ENCODE measurements at regions not wholly inside any gene's neighbourhood (a gene's known extent, or its start where the extent isn't known, plus 50 kb on each side); places are given as distances from the start of the nearest gene placed in this dataset.
"Not testable (repeated sequence)": the region's sequence is repeated elsewhere in the genome, so short reads cannot be mapped to it uniquely, and the experiment has no call there.

DNA sequence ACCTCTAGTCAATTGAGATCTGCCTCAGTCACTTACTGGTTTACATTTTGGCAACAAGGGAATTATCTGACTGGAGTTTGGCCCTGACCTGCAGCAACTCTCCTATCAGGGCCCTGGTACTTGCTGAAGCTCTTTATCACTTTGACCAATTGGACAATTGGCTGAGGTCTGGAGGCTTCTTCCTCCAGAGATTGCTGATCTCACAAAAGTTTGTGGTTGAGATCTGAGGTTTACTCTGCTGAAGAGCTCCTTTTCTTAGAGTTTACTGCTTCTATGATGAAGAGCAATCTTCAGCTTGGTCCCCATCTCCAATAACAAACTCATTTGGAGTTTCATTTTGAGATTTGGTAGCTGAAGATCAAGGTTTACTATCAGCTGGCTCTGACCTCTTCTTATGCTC is 276.9 kb upstream of the SGCG start:
- TF ChIP-seq, protein P1, sequence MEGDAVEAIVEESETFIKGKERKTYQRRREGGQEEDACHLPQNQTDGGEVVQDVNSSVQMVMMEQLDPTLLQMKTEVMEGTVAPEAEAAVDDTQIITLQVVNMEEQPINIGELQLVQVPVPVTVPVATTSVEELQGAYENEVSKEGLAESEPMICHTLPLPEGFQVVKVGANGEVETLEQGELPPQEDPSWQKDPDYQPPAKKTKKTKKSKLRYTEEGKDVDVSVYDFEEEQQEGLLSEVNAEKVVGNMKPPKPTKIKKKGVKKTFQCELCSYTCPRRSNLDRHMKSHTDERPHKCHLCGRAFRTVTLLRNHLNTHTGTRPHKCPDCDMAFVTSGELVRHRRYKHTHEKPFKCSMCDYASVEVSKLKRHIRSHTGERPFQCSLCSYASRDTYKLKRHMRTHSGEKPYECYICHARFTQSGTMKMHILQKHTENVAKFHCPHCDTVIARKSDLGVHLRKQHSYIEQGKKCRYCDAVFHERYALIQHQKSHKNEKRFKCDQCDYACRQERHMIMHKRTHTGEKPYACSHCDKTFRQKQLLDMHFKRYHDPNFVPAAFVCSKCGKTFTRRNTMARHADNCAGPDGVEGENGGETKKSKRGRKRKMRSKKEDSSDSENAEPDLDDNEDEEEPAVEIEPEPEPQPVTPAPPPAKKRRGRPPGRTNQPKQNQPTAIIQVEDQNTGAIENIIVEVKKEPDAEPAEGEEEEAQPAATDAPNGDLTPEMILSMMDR (IDR thresholded peaks at IDR 0.05), result no peak
- H3K4me1 ChIP-seq (ENCODE audit: control insufficient read depth in 1 of 2, low read depth in 2 of 2), result no peaks in the 10 kb centered on the region
- H3K27ac ChIP-seq, result no peak overlapping the region
- DNase-seq (ENCODE audit: low spot score) (no peak), ATAC-seq (ENCODE audit: insufficient number of reproducible peaks, low FRiP score, low read depth) (no peak)
- no peaks in the 10 kb centered on the region for H3K36me3 ChIP-seq
- H3K27me3 ChIP-seq (replicated peaks; ENCODE audit: insufficient read depth), result no peaks in the 10 kb centered on the region
- no peaks in the 10 kb centered on the region for H3K9me3 ChIP-seq
- H3K4me3 ChIP-seq, result no peak overlapping the region

DNA sequence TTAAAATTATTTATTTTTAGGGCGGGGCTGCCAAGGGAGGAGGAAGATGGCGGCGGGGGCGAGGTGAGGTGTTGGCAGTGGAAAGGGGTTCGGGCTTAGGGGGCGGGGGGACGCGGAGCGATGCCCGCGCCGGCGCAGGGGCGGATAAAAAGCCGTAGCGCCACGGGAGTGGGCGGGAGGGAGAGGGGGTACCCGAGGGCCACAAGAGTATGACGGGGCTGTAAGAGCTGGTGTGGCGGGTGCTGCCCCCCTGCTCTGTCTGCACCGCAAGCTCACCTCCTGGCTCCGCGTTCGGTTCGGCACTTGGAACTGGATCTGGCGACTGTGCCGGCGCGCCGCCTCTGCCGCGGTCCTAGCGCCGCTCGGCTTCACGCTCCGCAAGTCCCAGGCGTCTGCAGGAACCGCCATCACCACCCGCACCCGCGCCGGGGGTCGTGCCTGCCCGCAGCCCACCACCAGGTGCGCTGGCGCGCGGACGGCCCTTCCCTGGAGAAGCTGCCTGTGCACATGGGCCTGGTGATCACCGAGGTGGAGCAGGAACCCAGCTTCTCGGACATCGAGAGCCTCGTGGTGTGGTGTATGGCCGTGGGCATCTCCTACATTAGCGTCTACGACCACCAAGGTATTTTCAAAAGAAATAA is 265.2 kb upstream of the SGCG start:
- H3K27ac ChIP-seq, result no peak overlapping the region
- peak; percentile 49 for ATAC-seq (ENCODE audit: insufficient number of reproducible peaks, low FRiP score, low read depth)

DNA sequence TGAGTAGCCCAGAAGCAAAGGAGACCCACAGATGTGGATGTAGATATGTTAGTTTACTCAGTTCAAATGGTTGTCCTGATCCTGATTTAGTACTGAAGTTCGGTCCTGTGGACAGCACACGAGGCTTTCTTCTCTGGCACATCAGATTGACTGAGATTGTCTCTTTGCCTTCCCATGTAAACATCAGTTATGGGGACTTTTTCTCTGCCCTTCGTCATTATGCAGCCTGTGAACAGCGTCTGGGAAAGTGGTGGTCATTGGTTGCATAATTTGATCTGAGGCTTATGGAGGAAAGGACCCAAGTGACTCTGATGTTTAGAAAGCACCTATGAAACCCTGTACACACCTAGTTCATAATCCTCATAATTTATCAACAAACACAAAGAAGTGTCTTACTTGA is 264.5 kb upstream of the SGCG start:
- H3K4me3 ChIP-seq, result peak overlapping the region; percentile 81
- ATAC-seq (ENCODE audit: insufficient number of reproducible peaks, low FRiP score, low read depth); H3K27me3 ChIP-seq (replicated peaks; ENCODE audit: insufficient read depth); H3K36me3 ChIP-seq; H3K9me3 ChIP-seq; H3K4me1 ChIP-seq (ENCODE audit: control insufficient read depth in 1 of 2, low read depth in 2 of 2); DNase-seq (ENCODE audit: low spot score); H3K27ac ChIP-seq: not testable (repeated sequence)

More for the DNA sequence above, 265.2 kb upstream of the SGCG start:
- Histone ChIP-seq H3K4me3 (peak overlapping the region; percentile 81), H3K27me3 (replicated peaks; ENCODE audit: insufficient read depth) (no peaks in the 10 kb centered on the region), H3K36me3 (no peaks in the 10 kb centered on the region), H3K4me1 (ENCODE audit: control insufficient read depth in 1 of 2, low read depth in 2 of 2) (peaks cover 0 to 7% of the 10 kb centered on the region in 2 donors), H3K9me3 (no peaks in the 10 kb centered on the region)
- no peak for DNase-seq (ENCODE audit: low spot score)
- TF ChIP-seq, protein P1 (IDR thresholded peaks at IDR 0.05), result no peak

DNA sequence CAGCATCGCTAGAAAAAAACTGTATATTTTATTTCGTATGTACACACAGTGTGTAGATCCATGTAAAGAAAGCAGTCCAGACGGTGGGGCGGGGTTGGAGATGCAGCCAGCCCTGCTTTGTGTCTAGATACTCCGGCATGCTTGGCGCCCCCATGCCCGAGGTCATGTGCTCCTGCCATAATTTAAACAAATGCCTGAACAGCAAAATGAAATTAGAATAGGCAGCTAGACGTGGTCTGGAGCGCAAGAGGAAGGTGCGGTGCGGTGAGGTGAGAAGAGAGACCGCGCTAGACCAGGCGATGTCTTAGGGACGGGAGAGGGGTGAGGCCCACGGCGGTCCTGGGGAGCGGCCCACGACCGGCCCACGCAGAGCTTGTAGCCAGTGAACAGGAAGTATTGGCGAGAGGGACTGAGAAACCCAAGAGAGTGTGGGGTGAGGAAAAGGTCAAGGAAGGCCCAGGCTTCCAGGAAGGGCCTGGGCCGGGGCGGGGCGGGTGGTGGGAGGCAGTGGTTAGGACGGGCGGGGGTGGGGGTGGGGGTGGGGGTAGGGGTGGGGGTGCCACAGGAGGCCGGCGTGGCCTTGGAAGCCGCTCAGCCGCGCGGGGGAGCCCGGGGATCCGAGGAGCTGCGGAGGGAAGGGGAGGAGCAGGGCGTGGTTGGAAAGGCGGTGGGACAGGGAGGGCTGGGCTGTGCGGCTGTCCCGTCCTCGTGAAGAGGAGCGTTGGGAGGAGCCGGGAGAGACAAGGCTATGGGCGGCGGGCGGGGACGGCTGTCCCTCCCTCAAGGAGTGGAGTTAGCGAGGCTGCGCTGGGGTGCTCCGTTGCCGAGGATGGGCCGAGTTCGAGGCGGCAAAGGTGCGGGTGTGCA is 254.7 kb upstream of the SGCG start:
- H3K4me3 ChIP-seq, result peak overlapping the region; percentile 63
- no peaks in the 10 kb centered on the region for H3K27me3 ChIP-seq (replicated peaks; ENCODE audit: insufficient read depth)
- no peaks in the 10 kb centered on the region for H3K4me1 ChIP-seq (ENCODE audit: control insufficient read depth in 1 of 2, low read depth in 2 of 2)
- DNase-seq (ENCODE audit: low spot score) (no peak), ATAC-seq (ENCODE audit: insufficient number of reproducible peaks, low FRiP score, low read depth) (no peak)
- H3K27ac ChIP-seq, result no peak overlapping the region
- TF ChIP-seq, protein P1 (IDR thresholded peaks at IDR 0.05), result no peak
- no peaks in the 10 kb centered on the region for H3K9me3 ChIP-seq
- no peaks in the 10 kb centered on the region for H3K36me3 ChIP-seq

DNA sequence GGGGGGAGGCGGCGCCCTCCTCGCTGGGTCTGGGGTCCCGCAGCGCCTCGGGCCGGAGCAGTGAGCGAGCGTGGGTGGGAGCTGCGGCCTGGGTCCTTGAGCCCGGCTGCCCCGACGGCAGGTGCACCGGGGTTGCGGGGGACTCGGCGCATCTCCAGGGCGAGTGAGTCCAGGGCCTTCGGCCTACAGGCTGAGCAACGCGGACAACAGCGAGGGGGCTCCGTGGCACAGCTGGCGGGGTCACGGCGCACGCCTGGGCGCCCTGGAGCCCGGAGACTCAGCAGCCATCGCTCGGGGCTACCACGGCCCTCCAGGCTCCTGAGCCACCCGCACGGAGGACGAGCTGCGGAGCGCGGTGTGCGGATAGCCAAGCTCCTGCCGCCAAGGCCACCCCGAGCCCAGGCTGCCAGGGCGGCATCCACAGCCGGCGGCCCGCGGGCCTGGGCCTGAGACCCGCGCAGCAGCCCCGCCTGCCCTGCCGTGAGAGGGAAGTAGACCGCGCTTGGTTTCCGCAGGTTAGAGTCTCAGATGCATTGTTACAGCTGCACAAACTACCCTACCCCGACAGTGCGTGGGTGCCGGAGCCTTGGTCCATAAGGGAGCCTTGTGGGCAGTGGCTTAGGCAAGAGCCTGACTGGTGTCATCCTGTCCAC is 253.9 kb upstream of the SGCG start:
- no peak for ATAC-seq (ENCODE audit: insufficient number of reproducible peaks, low FRiP score, low read depth)
- no peak overlapping the region for H3K27ac ChIP-seq

DNA sequence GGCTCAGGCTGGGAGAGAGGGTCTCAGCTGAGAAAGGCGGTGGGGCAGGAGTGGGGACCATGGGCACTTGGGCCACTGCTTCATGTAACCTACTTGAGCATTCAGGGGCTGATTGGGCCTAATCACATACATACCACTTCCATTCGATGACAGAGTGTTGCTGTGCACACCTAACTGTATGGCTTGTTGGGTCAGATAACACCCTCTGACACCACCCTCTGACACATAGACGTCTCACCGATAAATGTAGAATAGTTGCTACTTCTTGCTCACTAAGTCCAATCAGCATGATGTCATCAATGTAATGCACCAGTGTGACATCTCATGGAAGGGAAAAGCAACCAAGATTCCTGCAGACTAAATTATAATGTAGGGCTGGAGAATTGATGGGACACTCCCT is 252.9 kb upstream of the SGCG start:
- H3K4me1 ChIP-seq (ENCODE audit: control insufficient read depth in 1 of 2, low read depth in 2 of 2); H3K36me3 ChIP-seq; H3K9me3 ChIP-seq; ATAC-seq (ENCODE audit: insufficient number of reproducible peaks, low FRiP score, low read depth); H3K27ac ChIP-seq; H3K27me3 ChIP-seq (replicated peaks; ENCODE audit: insufficient read depth); H3K4me3 ChIP-seq; DNase-seq (ENCODE audit: low spot score): not testable (repeated sequence)

More for the DNA sequence above, 253.9 kb upstream of the SGCG start:
- Histone ChIP-seq H3K4me3 (peak overlapping the region; percentile 63), H3K4me1 (ENCODE audit: control insufficient read depth in 1 of 2, low read depth in 2 of 2) (no peaks in the 10 kb centered on the region), H3K27me3 (replicated peaks; ENCODE audit: insufficient read depth) (no peaks in the 10 kb centered on the region), H3K36me3 (no peaks in the 10 kb centered on the region), H3K9me3 (no peaks in the 10 kb centered on the region)
- no peak for DNase-seq (ENCODE audit: low spot score)
- TF ChIP-seq, protein P1 (IDR thresholded peaks at IDR 0.05), result no peak
